Epithelial cell of prostate (primary cell): ENCODE measurements at regions not wholly inside any gene's neighbourhood (a gene's known extent, or its start where the extent isn't known, plus 50 kb on each side); places are given as distances from the start of the nearest gene placed in this dataset.

Experiments
- DNase-seq: peaks from one replicate; pipeline ENCODE4 v3.0.0-alpha.2; 2011; ENCODE audit warnings: low read depth, low spot score
- H3K27ac ChIP-seq: fragments of 450-650 bp; 2 replicates; pipeline ENCODE4 v1.5.1; 2017; ENCODE audit warnings: mild to moderate bottlenecking

DNA sequence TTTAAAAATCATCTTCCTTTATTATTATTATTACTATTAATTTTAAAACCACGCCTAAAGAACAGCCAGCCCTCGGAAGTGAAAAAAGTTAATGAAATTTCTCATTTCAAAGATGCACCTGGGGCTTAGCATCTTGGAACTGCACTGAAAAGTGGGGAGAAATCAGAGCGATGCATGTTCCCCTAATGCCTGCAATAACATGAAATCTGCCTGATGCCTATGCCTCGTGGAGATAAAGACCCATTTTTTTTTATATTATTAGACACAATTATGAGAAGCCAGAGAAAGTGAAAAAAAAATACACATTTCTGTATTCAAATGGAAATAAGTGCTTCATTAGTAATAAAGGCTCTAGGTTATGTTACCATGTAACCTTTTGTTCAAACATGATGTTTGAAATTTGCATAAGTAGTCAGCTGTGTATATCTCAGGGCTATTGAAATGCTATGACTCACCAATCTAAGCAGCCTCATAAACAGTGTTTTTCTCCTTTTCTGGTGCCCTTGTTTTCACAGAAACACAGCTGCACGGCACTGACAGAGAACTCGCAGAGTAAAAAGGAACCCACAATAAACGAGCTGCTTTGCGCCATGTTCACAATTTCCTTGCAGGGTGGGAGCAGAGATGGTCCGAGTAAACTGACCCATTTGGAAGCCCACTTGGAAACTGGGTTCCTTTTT is 175.8 kb upstream of the PRKCQ start:
- no peak overlapping the region for H3K27ac ChIP-seq
- no peak for DNase-seq

DNA sequence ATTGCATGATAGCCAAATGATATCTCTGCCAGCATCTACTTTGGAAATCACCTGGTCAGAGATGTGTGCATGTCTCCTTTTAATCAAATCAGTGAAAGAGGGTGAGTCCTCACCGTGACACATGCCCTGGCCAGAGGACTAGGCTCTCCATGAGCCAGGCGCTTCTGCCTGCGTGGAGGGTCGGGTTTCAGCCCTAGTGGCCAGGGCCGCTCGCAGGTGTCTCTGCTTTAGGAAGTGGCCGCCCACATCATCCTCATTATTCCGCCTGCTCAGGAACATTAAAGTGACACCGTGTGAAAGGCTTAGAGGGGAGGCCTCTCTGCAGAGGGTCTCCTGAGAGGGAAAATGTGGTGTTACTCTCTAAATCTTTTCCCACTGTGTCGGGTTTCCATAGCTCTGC is 173.6 kb upstream of the PRKCQ start:
- no peak overlapping the region for H3K27ac ChIP-seq
- DNase-seq: no peak

DNA sequence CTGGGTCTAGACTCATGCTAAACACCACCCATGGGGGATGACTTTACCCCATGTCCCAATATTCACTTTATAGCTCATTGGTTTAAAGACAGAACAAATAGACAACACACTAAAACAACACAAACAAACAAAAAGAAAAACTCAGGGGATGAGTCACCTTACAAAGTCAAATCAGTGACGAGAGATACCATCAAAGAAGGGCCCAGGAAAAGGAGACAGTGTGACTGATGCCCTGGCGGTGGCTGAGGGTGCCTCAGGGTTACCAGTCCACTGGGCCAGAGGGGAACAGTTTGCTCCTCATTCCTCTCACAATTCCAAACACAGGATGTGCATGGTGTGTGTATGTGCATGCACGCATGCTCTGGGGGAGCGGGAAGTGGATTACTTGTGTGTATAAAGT is 171.3 kb upstream of the PRKCQ start:
- no peak for DNase-seq
- peak overlapping the region; percentile 86 for H3K27ac ChIP-seq

DNA sequence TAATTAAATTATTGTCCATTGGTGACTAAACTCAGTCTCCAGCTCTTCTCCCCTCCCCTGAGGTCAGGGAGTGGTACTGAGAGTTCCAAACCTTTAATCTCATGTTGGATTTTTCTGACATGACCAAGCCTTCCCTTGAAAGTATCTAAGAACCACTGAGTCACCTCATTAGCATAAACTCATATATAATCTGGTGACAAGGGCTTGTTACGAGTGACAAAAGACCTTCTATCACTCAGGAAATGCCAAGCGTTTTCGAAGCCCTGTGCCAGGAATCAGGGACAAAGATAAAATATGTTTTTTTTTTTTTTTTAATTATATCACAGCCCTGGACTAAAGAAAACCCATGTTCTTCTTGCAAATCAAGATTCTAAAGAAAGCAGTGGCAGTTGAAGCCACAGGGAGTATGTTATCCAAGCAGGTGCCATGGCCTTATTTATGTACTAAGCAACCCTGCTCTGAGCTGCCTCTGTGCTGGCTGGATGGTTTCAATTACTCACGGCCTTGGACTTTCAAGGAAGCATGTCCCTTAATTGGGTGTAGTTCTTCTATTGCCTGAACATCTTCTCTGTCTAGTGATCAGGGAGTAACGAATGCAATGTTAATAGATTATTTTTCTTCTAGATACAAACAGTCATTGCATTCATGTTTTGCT is 169.0 kb upstream of the PRKCQ start:
- H3K27ac ChIP-seq: peak overlapping the region; percentile 86
- DNase-seq: peak; percentile 90

DNA sequence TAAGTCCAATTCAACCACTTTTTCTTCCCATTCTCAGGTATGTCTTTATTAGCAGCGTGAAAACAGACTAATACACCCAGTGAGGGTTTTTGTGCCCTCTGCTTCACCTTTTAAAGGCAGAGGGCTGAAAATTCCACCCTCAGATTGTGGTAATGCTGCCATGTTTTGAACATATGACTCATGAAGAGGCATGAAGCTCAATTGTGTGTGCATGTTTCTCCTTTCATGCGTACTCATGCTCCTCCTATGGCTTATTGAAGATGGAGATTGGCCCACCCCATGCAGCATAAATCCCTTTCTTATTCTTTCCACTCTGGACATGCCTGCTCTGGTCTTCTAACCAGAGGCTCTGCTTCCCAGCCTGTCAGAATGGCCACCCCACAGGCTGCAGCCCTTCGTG is 168.0 kb upstream of the PRKCQ start:
- no peak for DNase-seq
- peak overlapping the region; percentile 86 for H3K27ac ChIP-seq

DNA sequence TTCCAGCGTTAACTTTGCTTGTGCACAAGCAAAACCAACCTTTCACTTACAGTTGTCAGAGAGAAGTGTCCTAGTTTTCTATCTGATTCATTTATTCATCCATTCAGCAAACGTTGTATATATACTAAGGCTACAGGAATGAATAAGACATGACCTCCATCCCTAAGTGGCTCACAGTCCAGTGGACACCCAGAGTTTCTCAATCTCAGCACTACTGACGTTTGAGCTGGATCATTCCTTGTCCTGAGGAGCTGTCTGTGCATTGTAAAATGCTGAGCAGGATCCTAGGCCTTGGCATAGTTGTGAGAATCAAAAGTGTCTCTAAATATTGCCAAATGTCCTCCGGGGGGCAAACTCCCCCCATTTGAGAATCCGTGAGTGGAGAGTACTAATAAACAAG is 166.7 kb upstream of the PRKCQ start:
- no peak for DNase-seq
- peak overlapping the region; percentile 86 for H3K27ac ChIP-seq

DNA sequence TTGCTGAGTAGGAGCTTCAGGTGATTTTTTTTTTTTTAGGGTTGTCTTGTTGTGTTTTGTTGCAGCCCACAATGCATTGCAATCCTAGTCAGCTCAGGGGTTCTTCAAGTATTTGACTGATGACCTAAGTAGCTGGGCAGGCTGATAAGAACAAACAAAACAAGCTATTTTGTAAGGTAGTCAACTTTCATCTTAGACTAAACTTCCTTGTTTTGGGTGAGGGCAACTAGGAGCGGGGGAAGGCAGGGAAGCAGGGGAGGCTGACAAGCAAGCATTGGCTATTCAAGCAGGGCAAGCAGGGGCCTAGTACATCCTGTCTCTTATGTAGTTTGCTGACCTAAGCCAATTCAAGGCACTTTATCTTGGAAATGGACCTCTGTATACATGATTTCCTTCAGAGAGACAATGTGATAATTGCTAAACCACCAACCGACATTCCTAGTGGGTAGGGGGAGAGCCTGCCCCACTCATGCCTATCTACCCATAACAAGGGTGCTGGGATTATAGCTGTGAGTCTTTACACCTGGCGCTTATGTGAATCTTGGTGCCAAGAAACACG is 163.3 kb upstream of the PRKCQ start:
- H3K27ac ChIP-seq: peak overlapping the region; percentile 13
- DNase-seq: no peak

DNA sequence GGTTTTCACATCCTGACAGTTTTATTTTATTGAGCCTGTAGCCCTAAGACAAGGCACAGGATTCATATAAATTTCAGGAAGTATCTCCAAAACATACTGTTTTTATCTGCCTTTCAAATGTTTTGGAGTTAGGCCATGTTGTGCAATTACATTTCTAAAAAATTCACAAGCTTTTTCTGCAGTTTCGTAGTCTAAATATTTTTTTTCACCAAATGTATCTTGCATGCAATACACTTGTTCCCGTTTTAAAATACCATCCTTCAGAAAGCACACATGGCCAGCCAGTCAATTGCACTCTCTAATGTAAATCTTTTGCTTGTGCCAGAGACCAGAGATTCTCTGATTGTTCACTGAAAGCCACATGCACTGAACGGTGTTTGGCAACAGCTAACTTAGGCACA is 161.5 kb upstream of the PRKCQ start:
- peak overlapping the region; percentile 88 for H3K27ac ChIP-seq
- no peak for DNase-seq

DNA sequence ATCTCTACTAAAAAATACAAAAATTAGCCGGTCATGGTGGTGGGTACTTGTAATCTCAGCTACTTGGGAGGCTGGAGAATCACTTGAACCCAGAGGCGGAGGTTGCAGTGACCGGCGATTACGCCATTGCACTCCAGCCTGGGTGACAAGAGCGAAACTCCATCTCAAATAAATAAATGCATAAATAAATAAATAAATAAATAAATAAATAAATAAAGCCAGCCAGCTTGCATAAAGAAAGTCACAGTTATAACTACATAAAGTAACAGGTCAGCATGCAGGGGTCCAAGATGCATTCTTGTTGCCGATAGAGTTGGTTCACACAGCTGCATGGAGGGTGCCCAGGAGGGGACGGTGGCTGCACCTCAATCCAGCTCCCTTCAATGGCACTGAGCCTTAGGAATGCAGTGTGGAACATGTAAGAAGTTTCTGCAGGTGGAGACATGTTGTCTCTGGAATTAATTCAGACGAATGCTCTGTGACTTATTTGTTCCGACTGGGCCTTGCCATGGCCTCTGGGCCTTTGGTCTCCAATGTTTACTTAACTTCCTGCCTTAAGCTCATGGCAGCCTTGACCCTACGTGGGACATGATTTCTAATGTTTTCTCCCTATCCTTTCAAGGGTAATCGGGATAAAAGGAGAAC is 159.6 kb upstream of the PRKCQ start:
- no peak for DNase-seq
- peak overlapping the region; percentile 88 for H3K27ac ChIP-seq

DNA sequence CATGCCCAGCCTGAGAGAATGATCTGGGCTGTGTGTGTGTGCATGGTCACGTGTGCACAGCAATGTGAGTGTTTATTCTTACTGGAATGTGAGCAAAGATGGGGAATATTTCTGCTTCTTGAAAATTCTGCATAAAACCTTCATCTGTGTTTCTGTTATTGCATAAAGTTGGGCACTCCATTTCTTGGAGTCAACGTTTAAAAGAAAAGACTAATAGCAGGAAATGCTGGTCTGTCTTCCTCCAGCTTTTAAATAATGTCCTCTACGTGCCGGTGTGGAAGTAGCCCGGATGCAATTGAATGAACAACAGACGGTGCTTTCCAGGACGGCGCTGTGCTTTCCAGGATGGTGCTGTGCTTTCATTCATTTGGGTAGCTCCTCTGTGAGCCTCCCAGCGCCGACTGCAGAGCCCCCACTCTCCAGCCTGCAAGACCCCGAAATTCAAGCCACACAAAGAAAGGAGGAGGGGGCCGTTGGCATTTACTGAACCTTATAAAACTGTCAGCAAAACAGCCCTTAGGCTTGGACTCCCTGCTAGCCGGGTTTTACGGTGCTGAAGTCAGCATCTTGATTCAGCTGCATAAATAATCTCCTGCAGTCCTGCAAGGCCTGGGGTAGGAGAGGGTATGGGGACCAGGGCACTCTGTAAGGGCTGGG is 158.2 kb upstream of the PRKCQ start:
- peak overlapping the region; percentile 88 for H3K27ac ChIP-seq
- DNase-seq: no peak

DNA sequence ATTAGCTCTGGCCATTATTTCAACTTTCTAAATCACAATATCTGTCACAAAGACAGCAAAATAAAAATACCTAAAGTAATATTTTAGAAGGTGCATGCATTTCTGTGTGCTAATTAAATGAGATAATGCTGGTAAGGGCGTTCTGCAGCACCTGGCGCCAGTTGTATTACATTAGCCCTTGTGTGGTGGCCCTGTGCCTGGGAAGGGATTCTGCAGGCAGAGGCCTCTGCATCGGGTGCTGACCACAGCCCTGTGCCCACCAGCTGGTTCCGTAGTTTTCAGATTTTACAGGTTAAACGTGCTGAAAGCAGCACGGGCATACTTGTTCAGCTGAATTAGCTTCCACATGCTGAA is 157.7 kb upstream of the PRKCQ start:
- DNase-seq: no peak
- peak overlapping the region; percentile 88 for H3K27ac ChIP-seq

DNA sequence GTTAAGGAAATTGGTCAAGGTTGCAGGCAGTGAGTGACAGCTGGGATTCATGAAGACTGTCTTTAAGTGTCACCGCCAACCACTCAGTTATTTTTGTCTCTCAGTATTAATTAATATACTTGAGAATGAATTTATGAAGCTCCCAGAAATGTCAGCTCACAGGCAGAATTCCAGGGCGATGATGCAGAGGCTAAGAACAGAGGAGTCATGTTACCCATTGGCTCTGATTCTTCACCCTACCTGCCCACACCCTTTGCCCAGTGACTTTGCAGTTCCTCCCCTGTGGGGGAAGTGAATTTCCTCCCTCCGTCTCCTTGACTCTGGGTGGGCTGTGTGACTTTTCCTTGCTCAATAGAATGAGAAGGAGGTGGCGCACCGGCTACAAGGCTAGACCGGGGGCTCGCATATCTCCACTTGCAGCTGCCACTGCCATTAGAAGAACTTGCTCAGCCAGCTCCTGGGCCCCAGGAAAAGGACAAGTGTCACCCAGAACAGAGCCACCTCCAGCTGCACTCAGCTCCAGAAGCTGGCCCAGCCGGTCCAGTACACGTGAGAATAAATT is 157.1 kb upstream of the PRKCQ start:
- peak; percentile 58 for DNase-seq
- peak overlapping the region; percentile 88 for H3K27ac ChIP-seq

DNA sequence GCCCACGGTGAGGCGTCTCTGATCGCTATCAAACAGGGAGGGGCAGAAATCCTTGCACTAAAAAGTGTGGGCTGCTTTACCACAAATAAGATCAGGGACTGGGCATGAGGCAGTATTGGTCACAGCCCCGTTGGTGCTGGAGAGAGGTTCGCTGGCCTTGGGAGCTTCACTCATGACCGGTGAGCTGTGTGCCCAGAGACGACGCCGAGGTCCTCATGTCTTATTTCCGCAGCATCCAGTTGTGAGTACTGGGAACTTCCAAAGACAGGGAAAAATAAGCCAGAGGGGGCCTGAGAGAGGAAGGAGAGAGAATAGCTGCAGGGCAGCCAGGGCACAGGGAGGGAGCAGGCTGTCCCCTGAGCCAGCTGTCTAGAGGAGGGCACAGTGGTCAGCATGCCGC is 154.2 kb upstream of the PRKCQ start:
- DNase-seq: no peak
- H3K27ac ChIP-seq: no peak overlapping the region

DNA sequence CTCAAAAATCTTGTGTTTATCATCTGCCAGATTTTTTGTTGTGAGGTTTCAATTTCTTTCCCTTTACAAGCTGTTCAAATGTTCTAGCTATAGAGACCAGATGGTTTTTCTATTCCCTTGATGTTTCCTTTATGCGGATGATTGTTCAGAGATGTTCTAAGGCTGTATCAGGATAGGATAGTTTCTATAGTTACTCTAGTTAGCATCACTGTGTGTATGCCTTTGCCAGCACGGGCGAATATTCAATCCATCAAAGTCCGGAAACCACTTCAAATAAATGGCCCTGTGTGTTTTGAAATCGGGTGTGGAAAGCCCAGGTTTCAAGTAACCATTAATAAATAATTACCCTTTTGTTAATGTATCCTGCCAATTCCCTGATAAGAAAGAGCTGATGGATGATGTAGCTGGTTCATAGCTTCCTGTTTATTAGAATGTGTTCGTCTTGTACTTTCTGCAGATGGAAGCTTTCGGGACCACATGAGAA is 149.8 kb upstream of the PRKCQ start:
- no peak for DNase-seq
- peak overlapping the region; percentile 55 for H3K27ac ChIP-seq

DNA sequence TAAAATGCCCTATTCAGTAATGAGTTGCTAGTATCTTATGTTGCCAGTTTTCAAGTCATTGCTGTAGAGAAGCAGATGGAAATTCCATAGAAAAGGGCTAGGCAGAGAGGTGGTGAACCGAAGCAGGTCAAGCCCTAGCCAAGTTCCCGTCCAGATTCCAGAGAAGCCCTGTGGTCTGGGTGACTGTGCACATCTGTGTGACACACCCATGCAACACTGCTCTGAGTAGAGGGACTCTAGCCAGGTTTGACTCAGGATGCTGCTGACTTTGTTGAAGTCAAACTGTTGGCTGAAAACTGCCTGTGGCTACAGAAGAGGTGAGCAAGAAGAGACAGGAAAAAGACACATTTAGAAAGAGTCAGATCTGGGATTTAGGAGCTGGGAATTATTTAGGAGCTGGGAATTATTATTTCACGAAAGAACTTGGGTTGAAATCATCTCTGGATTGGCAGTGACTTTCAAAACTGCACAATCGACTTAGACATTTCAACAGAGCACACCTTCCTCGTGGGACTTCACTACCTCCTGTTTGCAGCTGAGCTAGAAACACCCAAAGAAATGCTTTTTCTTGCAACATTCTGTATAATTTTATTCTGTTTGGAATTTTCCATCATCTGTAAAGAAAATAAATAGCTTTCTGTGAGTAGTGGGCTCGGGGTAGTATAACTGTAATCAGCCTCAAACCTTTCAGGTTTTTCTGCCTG is 149.1 kb upstream of the PRKCQ start:
- DNase-seq: no peak
- peak overlapping the region; percentile 55 for H3K27ac ChIP-seq

DNA sequence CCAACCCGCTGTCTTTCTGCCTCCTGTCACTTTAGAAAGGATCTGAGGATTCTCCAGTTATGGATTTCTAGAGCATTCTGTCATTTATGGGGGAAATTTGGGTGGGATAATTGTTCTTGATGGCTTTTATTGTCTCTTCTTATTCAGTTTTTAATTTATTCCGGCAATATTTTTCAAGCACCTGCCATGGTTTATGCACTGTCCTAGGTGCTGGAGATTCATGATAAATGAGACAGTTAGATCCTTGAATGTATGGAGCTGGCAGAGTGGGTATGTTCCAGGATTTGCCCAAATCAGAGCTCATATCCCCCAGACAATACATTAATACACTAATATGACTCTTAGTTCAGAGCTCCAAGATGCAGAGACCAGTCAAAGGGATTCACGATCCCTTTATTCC is 146.8 kb upstream of the PRKCQ start:
- DNase-seq: no peak
- H3K27ac ChIP-seq: no peak overlapping the region

DNA sequence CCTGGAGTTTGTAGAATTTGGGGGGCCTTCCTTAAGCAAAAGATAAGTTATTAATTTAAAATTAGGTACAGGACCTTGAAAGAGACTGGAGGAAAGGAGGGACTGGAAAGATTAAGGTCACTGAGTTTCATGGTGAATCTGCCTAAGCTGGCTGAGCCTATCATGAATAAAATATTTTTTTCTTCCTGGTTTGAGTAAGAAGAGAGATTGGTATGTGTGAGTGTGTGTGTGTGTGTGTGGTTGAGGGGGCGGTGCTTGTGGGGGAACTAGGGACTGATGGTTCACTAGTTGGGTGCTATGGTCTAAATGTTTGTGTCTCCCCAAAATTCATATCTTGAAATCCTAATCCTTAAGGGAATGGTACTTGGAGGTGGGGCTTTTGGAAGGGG is 142.5 kb upstream of the PRKCQ start:
- peak overlapping the region; percentile 90 for H3K27ac ChIP-seq
- DNase-seq: no peak

DNA sequence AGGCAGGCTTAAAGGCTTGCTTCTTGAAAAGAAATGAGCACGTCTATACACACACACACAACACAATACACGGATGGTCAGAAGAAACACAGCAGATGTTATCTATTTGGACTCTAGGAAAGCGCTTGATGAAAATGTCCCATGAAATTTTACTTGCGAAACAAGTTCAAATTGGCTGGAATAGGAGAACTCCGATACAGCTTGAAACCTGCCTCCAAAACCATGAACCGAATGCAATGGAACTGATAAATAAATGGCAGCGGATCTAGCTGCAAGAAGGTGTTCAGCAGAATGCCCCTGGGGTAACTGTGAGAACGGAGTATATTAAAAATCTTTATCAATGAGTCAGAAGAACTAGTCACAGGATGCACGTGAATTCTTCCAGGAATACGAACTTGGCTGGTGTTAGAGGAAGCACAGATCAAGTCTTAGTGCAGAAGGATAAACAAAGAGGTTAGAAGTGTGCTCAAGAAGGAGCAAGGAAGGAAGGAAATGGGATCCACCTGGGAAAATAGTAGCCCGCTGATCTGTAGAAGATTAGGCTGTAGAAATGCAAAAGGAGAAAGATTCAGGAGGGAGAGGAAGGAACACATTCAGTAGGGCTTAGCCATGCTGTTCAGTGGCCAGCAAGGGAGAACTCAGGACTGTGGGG is 142.0 kb upstream of the PRKCQ start:
- peak overlapping the region; percentile 90 for H3K27ac ChIP-seq
- peak; percentile 81 for DNase-seq

DNA sequence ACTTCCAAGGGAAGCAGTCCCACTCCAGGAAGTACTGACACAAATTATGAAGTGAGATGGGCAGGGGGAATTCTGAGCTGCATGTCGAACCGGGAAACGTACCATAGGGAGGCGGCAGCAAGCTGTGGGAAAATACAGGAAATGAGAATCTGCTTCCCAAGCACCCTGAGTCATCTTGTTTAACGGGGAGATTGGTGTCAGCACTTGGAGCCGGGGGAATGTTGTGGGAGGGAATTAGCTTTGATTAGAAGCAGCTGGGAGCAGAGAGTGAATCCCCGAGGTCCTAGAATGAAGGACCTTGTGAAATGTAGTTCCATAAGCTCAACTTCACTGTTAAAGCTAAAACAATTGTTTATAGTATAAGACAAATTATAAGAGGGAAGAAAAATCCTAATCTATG is 141.4 kb upstream of the PRKCQ start:
- no peak for DNase-seq
- H3K27ac ChIP-seq: peak overlapping the region; percentile 90
